Retinal pigment epithelial cell (primary cell): ENCODE measurements at regions not wholly inside any gene's neighbourhood (a gene's known extent, or its start where the extent isn't known, plus 50 kb on each side); places are given as distances from the start of the nearest gene placed in this dataset.
A peak's percentile ranks its signal among the peaks of the same experiment; 100 is the strongest.

Experiments used
- DNase-seq: peaks from one replicate; pipeline ENCODE4 v3.0.0-alpha.2; 2010; ENCODE audit warnings: low read depth
- H3K4me3 ChIP-seq: 2 replicates; pipeline ENCODE4 v1.5.1; 2011; ENCODE audit warnings: mild to moderate bottlenecking, low read length, control low read depth, moderate library complexity
- CTCF ChIP-seq: conservative IDR thresholded peaks from 2 replicates; pipeline ENCODE4 v1.5.1; 2011; ENCODE audit warnings: low read depth, low read length, control low read depth, inconsistent platforms

GRCh38 chr1:217313096-217313495 lies 317.8 kb downstream of the GPATCH2 start:
- no peak for TF ChIP-seq CTCF
- DNase-seq: no peak
- no peak overlapping the region for H3K4me3 ChIP-seq

DNA sequence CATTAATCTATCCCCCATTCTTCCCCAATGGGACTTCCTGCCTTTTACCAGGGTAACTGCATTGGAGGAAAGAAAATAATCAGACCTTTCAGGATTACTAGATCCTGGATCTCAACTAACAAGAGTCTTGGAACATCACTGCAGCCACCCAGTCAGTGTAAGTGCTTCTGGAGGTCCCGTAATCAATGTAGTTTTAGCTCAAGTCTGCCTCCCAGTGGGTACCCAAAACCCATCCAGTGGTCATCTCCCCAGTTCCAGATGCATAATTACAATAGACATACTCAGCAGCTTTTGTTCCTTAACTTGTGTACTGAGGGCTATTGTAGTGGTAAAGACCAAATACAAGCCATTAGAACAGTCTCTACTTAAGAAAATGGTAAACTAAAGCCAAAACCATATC lies 319.1 kb downstream of the GPATCH2 start:
- no peak for DNase-seq
- TF ChIP-seq CTCF: peak; percentile 40

GRCh38 chr1:217311269-217311668 lies 319.6 kb downstream of the GPATCH2 start:
- no peak overlapping the region for H3K4me3 ChIP-seq
- no peak for TF ChIP-seq CTCF
- no peak for DNase-seq

More for the DNA sequence above, 319.1 kb downstream of the GPATCH2 start:
- H3K4me3 ChIP-seq: no peak overlapping the region

DNA sequence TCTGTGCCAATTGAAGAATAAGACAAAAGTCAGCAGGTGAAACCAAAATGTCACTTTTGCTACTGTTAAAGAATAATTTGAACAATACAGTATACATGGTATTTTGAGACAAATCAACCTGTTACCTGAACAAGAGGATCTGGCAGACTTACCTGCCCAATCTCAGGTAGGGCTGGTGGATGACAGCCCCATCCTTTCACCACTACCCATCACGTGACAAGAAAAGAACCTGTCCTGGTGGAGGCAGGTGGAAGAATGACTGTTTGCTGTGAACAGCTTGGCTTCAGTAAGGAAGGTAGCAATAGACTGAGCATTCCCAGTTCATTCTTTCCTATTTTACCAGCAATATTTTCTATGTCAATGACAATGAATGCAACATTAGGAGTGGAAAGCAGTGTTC lies 349.6 kb downstream of the GPATCH2 start:
- no peak for DNase-seq
- TF ChIP-seq CTCF: no peak
- H3K4me3 ChIP-seq: no peak overlapping the region

DNA sequence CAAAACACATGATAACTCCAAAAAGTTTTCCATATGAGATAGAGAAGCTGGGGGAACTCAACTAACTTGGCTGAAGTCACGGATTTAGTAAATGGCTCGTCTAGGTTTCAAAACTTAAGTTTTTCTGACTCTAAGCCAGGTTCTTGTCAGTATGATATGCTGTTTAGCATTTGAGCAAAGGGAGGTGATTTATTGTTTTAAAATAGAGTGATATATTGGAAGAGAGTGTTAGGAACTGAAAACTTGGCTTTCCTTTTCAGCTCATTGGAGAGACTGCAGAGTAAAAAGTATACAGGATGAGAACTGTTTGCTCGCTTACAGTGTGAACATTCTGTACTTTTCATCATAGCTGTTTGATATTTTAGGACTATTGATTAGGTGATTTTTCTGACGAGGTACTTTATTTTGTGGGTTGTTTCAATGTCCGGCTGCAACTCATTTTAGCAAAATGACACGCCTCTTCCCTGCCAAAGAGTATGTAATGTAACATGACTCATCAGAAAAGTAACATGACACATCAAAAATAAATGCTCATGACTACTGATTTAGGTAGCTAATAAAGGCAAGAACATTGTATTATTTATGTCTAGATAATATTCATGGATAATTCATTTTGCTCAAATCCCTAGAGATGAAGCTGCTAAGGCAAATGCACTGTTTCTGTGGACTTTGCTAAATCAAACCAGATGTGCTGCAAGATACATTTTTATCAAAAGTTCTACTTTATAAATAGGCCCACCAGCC lies 355.1 kb downstream of the GPATCH2 start:
- TF ChIP-seq CTCF: no peak
- DNase-seq: peak; percentile 55
- peak overlapping the region; percentile 19 for H3K4me3 ChIP-seq

DNA sequence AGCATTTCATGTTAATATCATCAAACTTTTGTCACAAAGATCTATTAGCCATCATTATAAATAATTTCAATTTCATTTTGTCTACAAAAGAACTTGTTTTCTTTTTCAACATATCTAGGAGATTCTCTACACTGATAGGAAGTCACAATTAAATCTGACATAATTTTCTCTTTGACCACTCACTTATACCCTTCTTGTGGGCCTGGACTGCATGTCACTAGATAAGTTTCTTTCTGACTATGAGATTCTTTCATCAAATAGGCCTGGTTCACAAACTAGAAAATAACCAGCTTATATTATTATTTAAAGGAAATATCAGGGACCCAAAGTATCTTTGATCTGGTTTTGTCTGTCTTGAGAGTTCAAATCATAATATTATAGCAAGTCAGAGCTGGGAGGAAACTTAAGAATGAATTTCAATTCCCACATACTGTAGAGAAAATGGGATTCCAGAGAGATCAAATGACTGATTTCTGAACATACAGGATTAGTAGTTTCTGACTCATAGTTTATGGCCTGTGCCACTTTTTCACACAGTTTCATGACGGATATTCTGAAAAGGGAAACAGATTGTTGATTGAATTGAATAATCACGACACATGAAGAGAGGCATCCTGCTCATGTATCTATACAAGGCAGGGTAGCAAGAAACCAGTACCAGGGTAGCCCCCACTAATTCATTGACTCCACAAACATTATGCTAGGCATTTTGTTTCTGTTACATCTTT lies 355.8 kb downstream of the GPATCH2 start:
- peak overlapping the region; percentile 19 for H3K4me3 ChIP-seq
- no peak for TF ChIP-seq CTCF

GRCh38 chr1:217274416-217274815 lies 356.5 kb downstream of the GPATCH2 start:
- no peak for TF ChIP-seq CTCF
- H3K4me3 ChIP-seq: no peak overlapping the region
- DNase-seq: no peak

More for the DNA sequence above, 355.8 kb downstream of the GPATCH2 start:
- peak; percentile 81 for DNase-seq
